GM12878 (cell line): ENCODE measurements at regions not wholly inside any gene's neighbourhood (a gene's known extent, or its start where the extent isn't known, plus 50 kb on each side); places are given as distances from the start of the nearest gene placed in this dataset.

Experiments used
- CBFB ChIP-seq: IDR thresholded peaks from 2 replicates; pipeline ENCODE4 v1.6.1; 2016; ENCODE audit warnings: antibody characterized with exemption, low read depth
- YY1 ChIP-seq: IDR thresholded peaks from 2 replicates; pipeline ENCODE4 v1.6.1; 2011; ENCODE audit warnings: low read depth, mild to moderate bottlenecking, low read length
- ZBTB4 ChIP-seq: fragments of 450-650 bp; formaldehyde crosslinking; IDR thresholded peaks from 2 replicates; pipeline ENCODE4 v1.4.0; 2022; ENCODE audit warnings: mild to moderate bottlenecking, moderate library complexity

DNA sequence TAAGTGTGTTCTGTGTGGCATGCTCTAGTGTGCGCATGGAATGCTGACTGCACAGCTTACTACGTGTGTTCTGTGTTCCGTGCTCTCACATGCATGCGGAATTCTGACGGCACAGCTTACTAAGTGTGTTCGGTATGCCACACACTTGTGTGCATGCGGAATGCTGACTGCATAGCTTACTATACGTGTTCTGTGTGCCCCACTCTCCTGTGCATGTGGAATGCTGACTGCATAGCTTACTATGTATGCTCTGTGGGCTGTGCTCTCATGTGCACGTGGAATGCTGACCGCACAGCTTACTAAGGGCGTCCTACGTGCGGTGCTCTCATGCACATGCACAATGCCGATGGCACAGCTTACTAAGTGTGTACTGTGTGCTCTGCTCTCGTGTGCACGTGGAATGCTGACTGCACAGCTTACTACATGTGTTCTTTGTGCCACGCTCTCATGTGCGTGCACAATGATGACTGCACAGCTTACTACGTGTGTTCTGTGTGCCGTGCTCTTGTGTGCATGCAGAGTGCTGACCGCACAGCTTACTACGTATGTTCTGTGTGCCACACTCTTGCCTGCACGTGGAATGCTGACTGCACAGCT is 548.9 kb downstream of the IRX1 start:
- TF ChIP-seq YY1 (no peak), ZBTB4 (no peak), CBFB (no peak)
